ENCODE measurements at regions not wholly inside any gene's neighbourhood (a gene's known extent, or its start where the extent isn't known, plus 50 kb on each side); places are given as distances from the start of the nearest gene placed in this dataset.

DNA sequence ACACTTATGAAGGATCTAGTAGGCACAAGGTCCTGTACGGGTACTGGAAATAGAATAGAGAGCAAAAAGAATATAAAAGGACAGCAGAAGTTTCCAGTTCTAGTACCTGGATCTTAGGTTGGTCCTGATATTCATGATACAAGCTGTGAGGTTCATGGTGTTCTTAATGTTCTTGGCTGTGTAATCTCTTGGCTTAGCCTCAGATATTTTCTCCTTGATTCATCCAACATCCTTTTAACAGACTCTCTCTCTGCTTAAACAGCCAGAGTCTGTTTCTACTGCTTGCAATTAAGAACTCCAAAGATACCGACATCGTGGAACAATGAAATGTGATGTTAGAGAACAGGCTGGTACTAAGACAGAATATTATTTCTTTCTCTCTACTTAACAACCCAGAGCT lies 49.9 kb downstream of the CNTN3 start:
- DNase-seq = no peak

DNA sequence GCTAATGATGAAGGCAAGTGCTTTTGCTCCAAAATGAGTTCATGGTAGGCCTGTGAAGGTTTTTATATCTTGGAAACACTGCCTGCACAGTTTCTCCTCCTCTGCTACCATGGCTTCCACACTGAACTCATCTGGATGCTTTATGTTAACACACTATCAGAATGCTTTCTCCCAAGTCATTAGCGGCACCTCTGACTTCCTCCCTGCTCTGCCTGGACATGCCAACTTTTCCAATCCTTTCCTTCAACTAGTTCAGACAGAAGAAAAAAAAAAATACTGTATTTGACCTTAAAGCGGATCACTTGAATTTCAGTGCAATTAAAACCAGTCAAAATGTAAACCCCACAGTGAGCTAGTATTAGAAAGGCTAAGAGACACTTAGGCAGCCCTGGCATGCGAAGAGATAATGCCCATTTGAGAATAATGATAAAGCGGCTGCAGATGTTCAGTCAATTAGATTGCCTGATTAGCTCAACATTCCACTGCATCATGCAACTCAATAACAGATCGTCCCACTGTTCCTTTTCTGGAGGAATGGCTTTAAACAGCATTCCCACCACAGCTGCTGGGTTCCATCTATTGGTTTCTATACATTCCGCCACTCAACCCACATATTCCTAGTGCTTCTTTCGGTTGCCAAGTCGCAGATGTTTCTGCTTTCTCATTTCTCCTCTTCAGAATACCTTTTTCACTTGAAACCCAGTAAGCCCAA lies 51.7 kb downstream of the CNTN3 start:
- no peak for DNase-seq

DNA sequence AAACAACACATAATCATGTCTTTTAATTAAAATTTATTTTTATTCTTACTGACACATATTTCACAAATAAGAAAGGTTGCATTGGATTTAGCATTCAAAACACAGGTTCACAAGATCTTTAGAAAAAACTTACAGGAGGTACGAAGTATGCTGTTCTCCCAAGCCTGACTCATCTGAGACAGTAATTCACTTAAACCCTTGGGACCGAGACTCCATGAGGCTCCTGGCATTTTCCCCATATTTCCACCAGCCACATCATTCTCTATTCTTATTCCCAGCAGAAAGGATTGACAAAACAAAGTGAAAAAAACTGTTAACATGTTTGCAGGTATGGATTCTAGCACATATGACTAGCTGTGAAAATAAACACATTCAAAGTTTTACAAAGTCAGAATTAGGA lies 52.6 kb downstream of the CNTN3 start:
- DNase-seq = no peak

DNA sequence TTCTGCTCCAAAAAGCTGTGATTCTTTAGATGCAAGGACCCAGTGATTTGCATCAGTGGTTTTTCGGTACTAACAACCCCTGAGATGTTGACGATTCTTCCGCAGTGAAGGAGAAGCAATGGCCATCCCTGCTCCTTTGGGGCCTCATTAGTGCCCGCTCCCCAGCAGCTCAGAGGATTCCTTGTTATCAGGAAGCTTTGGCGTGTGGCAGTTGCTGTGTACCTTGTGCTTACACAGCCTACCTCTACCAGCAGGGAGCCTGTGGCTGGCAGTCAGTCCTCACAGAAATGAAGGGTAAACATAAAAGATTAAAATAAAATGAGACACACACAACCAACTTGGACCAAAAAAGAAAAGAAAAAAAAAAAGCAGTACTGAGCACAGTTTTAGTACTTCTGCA lies 55.2 kb downstream of the CNTN3 start:
- no peak for DNase-seq

DNA sequence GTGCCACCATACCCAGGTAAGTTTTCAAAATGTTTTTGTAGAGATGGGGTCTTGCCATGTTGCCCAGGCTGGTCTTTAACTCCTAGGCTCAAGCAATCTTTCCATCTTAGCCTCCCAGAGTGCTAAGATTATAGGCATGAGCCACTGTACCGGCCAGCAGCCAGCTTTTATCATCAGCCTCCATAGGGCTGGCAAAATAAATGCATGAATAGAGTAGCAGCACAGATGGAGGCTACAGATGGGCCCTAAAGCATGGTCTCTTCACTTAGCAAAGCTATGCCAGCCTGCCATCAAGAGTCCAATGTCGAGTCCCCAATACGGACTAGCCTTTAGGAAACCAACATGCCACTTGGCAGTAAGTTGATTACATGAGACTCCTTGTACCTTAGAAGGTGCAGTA lies 63.8 kb downstream of the CNTN3 start:
- DNase-seq = no peak

DNA sequence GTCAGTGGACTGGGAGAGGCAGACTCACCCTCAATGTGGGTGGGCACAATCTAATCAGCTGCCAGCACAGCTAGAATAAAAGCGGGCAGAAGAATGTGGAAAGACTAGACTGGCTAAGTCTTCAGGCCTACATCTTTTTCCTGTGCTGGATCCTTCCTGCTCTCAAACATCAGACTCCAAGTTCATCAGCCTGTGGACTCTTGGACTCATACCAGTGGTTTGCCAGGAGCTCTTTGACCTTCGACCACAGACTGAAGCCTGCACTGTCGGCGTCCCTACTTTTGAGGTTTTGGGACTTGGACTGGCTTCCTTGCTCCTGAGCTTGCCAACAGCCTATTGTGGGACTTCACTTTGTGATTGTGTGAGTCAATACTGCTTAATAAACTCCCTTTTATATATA lies 68.0 kb downstream of the CNTN3 start:
- DNase-seq = no peak

DNA sequence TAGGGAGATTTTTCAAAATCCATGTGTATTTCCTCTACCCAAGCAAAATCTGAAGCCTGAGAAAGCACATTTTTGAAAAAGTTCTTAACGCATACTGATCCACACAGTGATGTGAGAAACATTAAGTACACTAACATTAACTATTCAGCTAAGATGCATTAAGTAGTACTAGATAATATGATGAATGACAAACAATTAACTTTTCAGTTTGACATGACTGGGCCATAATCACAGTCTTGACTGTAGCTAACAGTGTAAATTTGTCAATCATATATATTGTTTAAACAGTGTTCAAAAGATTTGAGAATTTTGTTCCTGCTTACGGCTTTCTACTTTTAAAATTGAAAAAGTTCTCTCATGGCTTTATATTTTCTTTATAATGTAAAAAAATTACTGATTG lies 72.0 kb downstream of the CNTN3 start:
- no peak for DNase-seq

DNA sequence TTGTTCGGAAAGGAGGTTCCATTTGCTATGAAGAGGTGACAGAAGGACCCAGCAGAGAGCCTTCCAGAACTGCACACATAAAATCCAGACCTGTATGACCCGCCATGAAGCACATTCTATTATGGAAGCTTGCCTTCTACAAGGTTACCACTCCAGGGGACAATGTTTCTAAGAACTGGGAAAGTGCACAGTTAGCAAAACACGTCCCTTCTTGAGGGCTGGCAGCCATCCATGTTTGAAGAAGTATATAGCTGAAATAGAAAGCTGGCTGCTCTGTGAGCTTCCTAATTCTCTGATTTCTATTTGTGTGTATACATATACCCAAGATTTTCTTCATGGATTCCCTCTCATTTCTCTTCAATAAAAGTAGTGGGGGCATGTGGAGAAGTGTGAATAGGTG lies 74.6 kb downstream of the CNTN3 start:
- DNase-seq = no peak

DNA sequence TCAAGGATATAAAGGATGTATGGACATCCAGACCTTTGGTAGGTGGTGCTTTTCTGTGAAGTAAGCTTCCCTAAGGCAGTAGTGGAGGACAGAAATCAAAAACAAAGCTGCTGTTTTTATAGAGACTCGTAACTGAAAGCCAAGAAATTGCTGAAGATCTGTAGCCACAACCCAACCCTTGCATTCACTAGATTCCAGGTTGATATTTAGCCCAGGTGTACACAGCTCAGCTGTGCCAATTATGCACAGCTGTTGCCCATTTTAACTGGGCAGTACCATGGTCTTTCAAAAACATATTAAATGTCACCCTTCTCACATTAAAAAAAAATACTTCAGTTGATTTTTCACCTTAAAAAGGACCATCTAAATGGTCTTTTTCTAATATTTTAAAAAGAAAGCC lies 75.8 kb downstream of the CNTN3 start:
- no peak for DNase-seq

DNA sequence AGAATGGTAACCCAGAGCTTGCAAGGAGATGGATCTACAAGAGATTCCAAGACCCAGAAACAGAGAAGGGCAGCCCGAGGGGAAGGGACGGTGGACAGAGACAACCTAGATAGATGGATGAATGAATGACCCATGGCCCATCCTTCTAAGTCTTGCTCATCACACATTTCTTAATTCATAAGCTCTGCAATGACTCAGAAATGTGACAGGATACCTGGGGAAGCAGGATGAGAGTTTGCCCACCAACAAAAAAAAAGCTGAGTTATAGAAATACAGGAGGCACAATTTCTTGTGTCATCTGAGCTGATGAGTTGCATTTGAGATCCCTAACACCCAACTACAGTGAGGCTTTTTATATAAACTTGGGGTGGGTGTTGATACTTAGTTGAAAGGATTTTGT lies 76.6 kb downstream of the CNTN3 start:
- DNase-seq = no peak

DNA sequence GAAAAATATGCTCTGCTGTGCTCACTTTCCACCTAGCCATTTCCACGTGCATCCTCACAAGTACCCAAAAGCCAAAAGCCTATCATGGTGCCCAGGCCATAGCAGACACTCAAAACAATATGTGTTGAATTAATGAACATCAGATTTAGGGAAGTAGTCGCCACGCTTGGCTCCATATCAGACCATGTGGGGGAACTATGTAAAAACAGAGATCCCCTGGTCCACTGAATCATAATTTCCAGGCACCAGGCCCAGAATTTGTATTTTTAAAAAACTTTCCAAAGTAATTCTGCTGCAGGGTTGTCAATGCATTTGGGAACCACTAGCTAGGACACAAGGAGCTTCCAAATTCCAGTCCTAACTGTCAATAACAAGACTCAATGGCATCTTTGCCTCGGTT lies 77.3 kb downstream of the CNTN3 start:
- DNase-seq = no peak

DNA sequence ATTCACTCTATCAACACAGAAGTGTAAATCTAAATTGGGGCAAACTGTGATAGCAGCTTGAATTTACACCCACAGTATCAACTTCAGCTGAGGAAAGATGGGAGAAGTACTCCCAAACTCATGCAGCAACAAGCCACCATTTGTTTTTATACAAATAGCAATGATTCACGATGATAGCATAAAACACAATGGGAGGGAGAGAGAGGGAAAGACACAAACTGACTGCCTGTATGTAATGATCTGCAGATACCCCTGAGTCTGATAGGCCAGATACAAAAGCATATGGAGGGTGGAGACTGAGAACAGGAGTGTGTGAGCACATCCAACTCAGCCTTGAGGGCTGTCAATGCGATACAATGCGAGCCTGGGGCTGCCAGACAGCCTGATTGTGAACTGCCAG lies 79.2 kb downstream of the CNTN3 start:
- DNase-seq = no peak

DNA sequence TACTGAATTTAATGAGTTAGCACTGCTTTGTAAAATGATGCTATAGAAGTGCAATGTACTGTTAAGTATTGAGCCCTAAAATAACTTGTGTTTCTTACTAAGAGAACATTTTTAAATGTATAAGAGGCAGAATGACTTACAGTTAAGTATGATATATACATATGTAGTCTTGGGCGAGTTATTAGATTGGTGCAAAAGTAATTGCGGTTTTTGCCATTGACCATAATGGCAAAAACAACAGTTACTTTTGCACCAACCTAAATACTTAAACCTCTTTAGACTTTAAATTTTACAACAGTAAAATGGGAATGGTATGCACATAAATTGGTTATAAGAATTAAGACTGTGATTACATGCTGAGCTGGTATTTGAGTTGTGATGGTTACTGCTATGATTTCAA lies 79.8 kb downstream of the CNTN3 start:
- DNase-seq = no peak

DNA sequence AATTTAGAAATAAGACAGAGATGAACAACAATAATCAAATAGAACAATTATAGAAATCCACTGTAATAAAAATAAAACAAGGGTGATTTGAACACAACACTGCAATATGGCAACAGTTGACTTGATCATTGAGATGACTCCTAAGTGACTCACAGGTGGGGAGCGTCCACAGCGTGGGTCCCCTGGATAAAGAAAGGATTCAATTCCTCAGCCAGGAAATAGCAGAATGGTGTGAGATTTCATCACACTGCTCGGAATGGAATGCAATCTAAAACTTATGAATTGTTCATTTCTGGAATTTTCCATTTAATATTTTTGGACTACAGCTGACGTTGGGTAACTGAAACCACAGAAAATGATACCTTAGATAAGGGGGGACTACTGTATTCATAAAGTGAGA lies 82.0 kb downstream of the CNTN3 start:
- DNase-seq = no peak

DNA sequence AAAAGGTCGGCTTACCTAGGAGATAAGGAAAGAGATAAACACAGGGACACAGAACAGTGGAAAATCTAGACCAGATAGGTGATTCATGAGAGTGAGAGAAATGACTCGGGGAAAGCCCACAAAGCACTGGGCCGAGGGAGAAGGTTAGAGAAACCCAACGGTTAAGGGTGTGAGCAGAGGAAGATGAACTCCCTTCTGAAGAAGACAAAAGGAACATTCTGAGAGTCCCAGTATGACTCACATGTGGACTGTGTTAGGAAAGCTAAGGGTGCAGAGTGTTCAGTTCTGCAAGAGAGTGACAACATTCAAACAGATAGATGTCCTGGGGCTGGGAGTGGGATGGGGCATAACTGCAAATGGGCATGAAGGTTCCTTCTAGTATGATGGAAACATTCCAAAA lies 83.0 kb downstream of the CNTN3 start:
- no peak for DNase-seq

DNA sequence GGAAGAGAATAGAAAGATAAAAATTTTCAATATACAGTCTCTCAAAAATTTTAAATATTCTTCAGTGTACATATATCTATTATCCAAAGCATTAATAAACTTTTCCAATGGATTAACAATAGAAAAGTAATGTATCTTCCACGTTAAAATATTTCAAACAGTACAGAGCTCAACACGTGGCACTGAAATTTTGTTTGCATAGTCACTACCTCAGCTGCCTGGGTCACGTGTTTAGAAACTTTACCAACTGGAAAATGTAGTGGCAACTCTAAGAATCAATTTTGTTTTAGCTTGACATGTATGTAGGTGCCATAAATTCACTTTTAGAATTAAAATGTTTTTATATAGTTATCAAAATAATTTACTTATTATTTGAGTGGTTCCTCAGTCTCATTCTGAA lies 85.3 kb downstream of the CNTN3 start:
- no peak for DNase-seq

DNA sequence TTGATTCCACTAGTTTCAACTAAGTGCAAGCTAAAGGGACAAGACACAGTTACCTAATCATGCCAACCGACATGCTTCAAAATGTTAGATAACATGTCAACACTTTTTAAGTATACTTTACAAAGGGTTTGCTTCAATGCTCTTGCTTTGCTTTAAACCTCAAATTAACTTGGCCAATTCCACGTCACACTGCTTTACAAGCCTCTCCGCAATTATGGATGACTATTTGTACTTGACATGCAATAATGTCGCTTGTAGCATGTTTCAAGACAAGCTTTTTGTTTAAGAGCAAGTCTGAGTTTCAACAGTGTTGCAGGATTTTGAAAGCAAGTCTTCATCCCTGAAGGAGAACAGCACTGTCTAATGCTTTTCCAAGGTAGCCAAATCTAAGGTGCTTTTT lies 86.9 kb downstream of the CNTN3 start:
- no peak for DNase-seq

DNA sequence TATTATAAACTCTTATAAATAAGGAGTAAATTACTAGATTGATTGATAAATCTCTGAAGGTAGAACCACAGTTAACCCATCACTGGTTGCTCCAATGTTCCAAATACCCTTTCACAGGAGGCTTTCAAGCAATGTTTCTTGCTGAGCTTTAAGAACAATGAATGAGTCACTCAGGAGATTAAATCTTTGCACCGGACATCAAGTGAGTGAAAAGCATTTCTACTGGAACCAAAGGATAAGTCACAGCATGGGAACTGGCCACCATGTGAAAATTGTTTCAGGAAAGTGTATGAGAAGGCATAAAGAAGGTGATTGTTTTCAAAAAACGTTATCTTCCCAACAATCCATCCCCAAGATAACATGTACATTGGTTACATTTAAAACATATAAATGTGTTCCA lies 90.6 kb downstream of the CNTN3 start:
- DNase-seq = no peak

DNA sequence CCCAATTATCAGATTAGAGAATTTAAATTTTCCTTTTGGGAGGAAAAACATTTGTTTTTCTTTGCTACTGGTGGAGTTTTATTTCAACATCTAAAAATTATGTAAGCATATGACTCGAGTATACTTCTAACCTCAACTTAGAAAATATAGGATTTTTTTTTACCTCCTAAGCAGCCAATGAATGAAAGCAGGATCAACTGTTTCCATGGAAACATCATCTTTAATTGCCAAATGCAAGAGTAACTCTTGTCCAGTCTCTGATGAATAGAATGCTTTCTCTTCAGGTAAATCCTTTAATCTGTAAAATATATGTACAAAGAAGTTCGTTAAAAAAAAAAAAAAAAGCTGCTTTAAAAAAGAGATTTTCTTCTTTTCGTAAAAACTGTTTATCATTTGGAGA lies 93.6 kb downstream of the CNTN3 start:
- no peak for DNase-seq

DNA sequence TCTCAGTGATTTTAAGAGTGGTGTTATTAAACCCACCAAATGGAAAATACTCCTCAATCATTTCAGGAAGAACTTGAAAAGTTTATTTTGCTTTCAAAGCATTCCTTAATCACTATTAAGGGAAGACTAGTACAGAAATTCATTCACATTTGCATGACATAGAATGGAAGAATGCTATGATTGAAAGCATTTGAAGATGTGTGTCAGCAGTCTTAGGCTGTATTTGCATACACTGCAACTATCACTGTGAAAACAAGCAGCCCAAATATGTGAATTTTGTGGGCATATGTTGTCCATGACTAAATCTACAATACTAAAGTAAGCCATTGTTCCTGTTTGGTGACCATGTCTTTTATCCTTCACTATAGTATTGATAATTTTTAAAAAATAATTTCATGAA lies 95.8 kb downstream of the CNTN3 start:
- DNase-seq = no peak

DNA sequence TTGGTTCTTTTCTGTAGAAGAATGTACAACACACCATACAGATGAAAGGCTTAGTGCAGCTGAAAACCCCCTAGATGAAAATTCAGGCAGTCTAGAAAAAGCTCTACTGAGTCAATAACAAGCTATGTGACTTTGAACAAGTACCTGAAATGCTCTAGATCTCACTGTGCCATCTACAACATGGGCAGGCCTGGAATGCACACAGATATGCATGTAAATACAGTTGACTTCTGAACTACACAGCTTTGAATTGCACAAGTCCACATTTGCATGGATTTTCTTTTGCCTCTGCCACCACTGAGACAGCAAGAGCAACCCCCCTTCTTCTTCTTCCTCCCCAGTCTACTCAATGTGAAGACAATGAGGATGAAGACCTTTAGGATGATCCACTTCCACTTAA lies 98.4 kb downstream of the CNTN3 start:
- no peak for DNase-seq

DNA sequence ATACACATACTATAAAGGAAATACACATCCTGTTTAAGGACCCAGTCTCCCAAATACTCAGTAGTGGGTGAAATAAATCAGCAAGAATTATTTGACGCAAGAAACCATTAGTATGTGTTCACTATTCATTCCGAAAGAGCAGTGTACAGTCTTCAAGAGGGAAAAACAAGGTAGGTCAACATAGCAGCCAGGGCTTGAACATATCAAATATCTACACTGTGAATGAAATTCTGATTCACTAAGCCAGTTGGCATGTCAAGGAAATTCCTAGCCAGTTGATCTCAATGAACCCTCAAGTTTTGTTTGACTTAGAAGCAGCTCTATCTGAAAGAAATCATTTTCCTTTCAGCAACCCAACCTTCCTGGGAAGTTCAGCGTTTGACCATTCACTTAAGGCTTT lies 99.0 kb downstream of the CNTN3 start:
- no peak for DNase-seq

DNA sequence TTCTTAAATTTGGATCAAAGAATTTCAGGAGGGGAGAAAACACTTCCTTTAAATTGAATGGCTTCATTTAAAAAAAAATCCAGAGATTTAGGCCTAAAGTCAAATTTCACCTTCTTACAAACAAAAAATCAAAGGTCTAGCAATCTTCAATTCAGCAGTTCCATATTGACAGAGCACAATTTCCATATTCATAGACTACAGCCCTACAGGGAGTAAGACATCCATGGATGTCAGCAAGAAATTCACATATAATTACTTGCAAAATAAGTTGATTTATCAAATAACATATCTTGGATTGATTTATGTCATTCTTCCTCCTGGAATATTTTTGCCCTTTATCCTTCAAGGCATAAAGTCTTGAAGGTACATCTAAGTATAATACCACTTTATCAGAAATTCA lies 103.4 kb downstream of the CNTN3 start:
- no peak for DNase-seq

DNA sequence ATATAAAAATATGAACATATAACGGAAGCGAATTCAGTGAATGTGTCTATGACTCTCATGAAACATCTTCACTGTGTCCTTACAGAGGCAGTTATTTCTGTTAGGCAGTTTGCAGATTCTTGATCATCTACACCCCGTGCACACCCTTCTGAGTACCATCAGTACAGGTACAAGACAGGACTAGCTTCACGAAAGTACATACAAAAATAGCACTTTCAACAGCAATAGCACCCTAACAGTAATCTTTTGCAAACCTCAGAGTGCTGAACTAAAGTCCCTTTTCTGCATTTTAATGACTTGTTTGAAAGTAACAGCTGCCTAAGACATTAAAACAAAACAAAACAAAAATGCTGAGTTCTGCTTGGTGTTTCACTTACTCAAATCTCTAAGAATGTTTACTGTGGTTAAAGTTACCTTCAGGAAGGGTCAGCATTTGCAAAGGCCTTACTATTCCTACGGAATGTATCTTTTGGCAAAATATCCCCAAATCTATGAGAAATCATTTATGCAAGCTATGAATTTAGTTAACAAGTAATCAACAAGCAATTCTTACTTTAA lies 104.1 kb downstream of the CNTN3 start:
- no peak for DNase-seq

DNA sequence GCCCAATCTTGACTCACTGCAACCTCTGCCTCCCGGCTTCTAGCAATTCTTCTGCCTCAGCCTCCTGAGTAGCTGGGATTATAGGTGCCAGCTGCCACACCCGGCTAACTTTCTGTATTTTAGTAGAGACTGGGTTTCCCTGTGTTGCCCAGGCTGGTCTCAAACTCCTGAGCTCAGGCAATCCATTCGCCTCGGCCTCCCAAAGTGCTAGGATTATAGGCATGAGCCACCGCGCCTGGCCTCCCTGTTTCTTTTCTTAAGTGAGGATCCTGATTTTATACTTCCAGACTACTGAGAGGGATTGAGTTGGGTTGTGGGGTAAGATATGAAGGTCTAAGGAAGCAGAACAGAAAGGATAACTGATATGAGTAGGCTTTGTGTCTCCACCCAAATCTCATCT lies 106.8 kb downstream of the CNTN3 start:
- no peak for DNase-seq
